Stimulated activated CD8-positive, alpha-beta memory T cell treated with anti-CD3 and anti-CD28 coated beads, Interleukin-2, amount 100 ng/mL, for 1 hour (primary cell): ENCODE measurements at regions not wholly inside any gene's neighbourhood (a gene's known extent, or its start where the extent isn't known, plus 50 kb on each side); places are given as distances from the start of the nearest gene placed in this dataset.
A peak's percentile ranks its signal among the peaks of the same experiment; 100 is the strongest.

Experiments
- DNase-seq, 2 donors: peaks; one replicate each; pipeline ENCODE4 v3.0.0-alpha.2; 2020; ENCODE audit warnings: low read depth in 2 of 2

DNA sequence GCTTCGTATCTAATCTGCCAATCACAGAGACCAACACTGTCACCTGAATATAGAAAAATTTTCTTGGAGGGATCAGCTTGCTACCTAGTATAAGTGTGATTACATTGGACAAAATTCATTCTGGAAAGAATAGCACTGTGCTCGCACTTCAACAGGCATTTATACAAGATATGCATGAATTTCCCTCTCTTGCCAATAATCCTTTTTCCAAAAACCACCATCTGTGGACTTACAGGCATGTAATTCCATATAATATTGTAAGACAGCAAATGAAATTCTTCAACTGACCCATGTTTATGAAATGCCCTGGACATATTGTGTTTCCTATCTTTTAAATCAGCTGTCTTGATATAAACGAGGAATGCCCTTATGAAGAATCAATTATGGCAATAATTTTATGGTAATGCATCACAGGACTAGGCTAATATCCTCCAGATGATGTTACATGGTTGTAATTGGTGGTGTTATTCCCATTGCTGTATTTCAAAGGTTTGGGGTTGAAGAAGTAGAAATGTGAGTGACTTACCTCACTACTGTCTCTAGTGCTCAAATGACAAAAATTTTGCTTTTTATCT is 861.4 kb upstream of the NECTIN3 start:
- no peak for DNase-seq

DNA sequence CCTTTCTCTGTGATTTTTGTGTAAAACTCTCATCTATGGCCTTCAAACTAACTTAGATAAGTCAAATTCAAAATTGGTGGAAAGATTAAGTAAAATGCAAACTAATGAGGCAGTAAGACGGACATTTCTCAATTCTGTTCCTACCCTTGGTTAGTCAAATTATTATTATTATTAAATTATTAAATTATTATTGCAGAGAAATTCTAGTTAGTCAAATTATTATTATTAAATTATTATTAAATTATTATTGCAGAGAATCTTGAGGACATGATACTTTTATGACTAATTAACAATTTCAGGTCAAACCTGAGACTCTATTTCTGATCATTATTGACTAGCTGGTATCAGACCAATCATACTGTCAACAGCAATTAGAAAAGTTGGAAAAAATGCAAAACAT is 845.0 kb upstream of the NECTIN3 start:
- DNase-seq = no peak

DNA sequence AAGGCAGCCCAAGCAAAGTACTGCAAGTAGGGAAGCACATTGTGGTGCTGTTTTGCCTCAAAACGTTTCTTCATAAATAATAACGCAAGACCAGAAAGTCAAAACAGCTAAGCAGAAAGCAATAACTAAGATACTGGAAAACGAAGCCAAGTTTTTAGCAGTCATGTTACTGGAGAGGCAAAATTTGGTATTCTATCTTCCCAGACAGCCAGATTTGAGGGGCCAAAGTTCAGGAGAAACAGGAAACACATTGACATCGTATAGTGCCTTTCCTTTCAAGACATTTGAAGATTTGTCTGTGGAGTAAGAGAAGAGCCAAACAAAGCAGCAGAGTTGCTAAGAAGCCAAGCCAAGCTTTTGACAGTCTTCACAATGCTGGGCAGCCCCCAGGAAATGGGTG is 843.6 kb upstream of the NECTIN3 start:
- no peak for DNase-seq

DNA sequence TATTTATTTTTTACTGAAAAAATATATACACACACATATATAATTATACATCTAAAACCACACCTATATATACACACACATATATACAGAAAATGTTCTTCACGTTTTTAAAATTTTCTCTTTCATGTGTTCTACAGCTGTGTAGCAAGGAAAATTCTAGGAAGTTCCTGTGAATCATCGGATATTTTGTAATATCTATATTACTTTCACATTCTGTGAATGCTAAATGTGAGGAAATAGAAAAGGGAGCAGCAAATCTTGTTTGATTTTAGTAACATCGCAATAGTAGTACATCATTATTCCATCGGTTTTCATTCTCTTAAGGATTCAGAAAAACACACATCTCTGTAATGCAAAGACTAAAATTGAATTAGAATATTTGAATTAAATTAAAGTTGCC is 836.8 kb upstream of the NECTIN3 start:
- DNase-seq = no peak

GRCh38 chr3:110236976-110237610 is 834.5 kb upstream of the NECTIN3 start:
- DNase-seq = no peak

DNA sequence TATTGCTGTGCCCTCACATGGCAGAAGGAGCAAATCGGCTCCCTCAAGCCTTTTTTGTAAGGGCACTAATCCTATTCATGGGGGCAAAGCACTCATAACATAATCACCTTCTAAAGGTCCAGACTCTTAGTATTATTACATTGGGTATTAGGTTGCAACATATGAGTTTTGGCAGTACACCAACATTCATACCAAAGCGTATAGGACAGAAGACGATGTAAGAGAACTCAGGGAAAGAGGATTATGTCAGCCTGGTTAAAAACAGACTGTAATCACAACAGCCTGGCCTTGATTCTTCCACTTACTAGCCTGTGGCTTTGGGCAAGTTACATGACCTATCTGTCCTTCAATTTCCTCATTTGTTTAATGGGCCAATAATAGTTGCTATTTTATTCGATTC is 828.5 kb upstream of the NECTIN3 start:
- DNase-seq = no peak

GRCh38 chr3:110246796-110247376 is 824.7 kb upstream of the NECTIN3 start:
- no peak for DNase-seq

- DNase-seq = no peak
Measured at GRCh38 chr3:110248666-110249065, 823.0 kb upstream of the NECTIN3 start.

- no peak for DNase-seq
Measured at GRCh38 chr3:110253794-110254193, 817.8 kb upstream of the NECTIN3 start.

DNA sequence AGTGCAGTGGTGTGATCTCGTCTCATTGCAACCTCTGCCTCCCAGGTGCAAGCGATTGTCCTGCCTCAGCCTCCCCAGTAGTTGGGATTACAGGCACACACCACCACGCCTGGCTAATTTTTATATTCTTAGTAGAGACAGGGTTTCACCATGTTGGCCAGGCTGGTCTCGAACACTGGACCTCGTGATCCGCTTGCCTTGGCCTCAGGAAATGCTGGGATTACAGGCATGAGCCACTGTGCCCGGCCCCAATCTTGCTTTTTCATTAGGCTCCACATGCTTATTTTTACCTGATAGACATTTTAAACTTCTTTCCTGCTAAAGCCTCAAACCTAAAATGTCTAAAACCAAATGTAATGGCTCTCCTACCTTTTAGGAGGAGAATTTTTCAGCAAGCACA is 817.0 kb upstream of the NECTIN3 start:
- DNase-seq = no peak

- DNase-seq = no peak
Measured at GRCh38 chr3:110261141-110261540, 810.5 kb upstream of the NECTIN3 start.

DNA sequence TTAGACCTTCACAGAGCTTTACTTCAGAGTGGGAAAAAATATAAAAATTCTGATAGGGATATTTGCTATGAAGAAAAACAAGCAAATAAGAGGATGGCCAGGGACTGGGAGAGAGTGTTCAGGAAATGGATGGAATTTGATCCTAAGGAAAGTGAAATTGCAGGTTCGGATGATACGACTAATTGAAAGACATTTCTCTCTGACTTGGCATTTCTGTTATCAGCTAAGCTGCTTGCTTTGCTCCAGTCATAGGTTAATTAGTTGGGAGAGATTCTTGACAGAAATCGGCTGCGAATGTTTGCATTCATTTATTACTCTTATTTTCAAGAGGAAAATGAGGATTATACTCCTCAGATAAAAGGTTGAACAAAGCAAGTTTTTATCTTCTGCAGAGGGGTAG is 808.7 kb upstream of the NECTIN3 start:
- no peak for DNase-seq

GRCh38 chr3:110265302-110265701 is 806.3 kb upstream of the NECTIN3 start:
- no peak for DNase-seq

GRCh38 chr3:110267304-110267845 is 804.2 kb upstream of the NECTIN3 start:
- no peak for DNase-seq

DNA sequence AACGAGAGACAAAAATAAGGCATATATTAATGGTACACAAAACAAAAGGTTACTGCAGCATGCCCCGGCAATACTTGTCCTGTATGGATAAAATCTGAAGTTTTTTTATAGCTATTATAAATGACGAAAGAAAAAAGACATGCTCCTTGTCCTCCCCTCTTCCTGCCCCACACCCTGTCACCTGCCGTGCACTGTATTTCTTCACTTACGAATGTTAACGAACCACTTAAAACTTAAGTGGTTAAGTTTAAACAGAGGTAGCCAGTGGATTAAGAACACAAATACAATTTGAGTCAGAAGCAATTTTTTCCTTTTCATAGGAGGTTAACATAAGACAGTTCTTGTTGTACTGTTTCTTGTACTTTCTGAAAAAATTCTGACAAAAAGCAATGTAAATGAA is 799.1 kb upstream of the NECTIN3 start:
- DNase-seq = no peak

- DNase-seq = no peak
Measured at GRCh38 chr3:110291886-110292501, 779.6 kb upstream of the NECTIN3 start.

DNA sequence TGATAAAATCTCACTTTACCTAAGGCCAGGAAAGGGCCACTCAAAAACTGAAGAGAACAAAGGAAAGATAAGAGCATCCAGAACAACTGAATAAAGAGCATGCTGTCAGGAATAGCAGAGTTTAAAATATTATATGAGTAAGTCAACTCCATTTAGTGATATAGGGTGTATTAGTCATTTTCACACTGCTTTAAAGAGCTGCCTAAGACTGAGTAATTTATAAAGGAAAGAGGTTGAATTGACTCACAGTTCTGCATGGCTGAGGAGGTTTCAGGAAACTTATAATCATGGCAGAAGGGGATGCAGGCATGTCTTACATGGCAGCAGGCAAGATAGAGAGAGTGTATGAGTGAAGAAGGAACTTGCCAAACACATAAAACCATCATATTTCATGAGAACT is 778.0 kb upstream of the NECTIN3 start:
- DNase-seq = no peak

DNA sequence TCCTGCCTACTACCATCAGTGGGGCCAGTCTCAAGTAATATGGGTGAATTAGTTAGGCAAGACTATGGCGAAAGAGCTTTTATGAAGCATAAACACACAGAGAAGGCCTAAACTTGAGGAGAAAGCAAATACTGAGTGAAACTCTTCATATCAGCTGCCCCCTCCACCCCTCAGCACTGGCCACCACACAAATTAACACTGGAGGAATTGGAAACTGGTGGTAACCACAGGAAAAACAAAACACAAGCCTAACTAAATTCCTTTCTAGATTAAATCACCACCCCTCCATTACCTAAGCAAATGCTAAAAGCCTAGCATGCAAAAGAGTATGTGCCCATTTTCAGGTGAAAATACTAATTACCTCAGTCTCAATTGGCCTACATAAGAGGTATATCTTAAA is 774.7 kb upstream of the NECTIN3 start:
- no peak for DNase-seq

DNA sequence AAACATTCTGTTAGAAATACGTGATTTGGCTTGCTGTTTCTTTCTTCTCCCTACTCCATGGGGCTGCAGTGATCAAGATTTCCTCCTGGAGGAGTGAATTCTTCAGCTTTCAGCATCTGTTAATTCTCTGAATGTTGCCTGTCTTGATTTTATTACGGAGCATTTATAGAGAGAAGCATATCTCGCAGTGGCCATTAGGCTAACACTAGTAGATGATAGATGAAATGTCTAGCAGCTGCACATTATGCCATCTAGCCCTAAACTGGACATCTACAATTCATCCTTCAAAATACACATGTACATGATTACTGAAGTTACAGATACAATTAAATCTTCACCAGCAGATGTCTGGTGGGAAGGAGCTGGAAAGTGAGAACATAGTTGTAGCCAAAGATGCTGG is 769.8 kb upstream of the NECTIN3 start:
- no peak for DNase-seq

DNA sequence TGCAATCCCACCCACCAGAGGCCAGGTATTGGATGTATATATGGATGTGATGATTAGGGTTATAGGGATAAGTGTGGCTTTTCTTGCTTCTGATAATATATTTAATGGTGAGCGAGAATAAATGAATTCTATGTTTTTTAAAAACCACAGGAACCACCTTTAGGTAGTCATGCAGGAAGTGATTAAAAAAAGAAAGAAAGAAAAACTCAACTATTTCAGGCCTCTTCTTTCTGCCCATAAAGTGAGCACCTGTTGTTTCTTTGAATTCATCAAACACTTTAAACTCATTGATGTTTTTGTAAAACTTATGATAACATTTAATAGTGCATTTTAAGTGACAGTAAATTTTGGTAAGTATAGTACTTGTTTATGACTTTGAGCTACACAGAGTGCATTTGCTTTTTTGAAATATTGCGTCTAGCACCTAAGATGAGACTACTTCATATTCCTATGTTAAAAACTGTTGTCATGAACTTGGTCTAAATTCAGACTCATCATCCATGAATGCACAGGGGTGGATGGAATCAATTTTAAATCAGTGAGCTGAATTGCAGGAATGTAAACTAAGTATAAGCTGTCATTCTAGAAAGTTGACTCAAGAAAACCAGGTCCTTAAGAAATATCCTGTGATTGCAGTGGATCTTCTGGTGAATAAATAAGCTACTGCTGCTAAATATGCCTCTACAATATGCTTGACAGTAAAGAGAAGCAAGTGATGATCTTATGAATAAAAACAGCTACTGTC is 764.4 kb upstream of the NECTIN3 start:
- no peak for DNase-seq

DNA sequence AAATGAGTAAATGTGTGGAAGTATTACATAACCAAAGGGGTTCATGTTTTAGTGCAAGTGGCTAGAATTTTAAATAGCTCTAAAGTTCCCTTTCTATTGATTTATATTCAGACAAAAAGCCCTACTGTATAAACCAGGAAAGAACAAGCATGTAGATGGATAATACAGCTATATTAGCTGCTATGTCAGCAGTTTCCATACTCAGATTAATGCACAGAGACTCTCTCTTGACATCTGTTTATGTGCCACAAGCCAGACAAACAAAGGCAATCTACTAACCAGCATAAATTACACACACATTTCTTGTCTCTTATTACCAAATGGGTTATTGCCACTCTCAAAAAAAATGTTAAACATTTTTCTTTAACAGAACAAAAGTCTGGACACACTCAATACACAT is 760.1 kb upstream of the NECTIN3 start:
- no peak for DNase-seq

DNA sequence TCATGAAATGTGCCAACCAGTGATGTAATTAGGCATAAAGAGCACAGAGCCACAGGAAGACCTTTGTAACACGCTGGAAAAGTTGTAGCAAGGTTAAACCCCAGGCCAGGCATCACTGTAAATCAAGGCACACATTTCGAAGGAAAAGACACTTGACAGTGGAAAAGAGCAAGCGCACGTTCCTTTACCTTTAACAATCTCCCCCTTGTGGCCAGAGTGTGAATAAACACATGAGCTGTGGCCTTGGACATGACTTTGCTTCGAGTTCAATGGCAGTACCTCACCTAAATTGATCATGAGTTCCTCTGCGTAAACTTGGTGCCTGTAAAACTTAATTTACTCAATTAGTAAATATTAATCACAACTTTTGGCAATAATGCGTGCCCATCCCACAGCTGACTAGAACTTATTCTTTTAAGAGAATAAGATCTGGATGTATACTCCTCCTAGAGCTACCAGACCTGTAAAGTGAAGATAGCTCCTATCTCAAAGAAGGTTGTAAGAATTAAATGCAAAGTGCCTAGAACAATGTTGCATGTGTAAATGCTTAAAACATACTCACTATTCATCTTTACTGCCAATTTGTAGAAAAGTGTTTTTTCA is 757.0 kb upstream of the NECTIN3 start:
- DNase-seq = peak; percentile 14 to 21
